ENCODE measurements at regions not wholly inside any gene's neighbourhood (a gene's known extent, or its start where the extent isn't known, plus 50 kb on each side); places are given as distances from the start of the nearest gene placed in this dataset.

- no peak for TF ChIP-seq POLR2A (IDR thresholded peaks at IDR 0.05)
- no peak for TF ChIP-seq CTCF (IDR thresholded peaks at IDR 0.05)
These were observed 275.9 kb downstream of the GLUD2 start for GRCh38 chrX:121323337-121323736.
